CD4-positive, alpha-beta T cell treated with Interleukin-15 for 1 hour (primary cell): ENCODE measurements at regions not wholly inside any gene's neighbourhood (a gene's known extent, or its start where the extent isn't known, plus 50 kb on each side); places are given as distances from the start of the nearest gene placed in this dataset.

Experiments
- DNase-seq: peaks from one replicate; pipeline ENCODE4 v3.0.0-alpha.2; 2020

GRCh38 chr22:49519117-49519737 lies 308.4 kb downstream of the BRD1 start:
- DNase-seq: no peak

- no peak for DNase-seq
Measured at GRCh38 chr22:49518436-49518970, 309.2 kb downstream of the BRD1 start.

GRCh38 chr22:49517667-49518185 lies 309.9 kb downstream of the BRD1 start:
- DNase-seq: no peak

GRCh38 chr22:49517211-49517610 lies 310.5 kb downstream of the BRD1 start:
- no peak for DNase-seq

- no peak for DNase-seq
Measured at GRCh38 chr22:49515475-49515874, 312.2 kb downstream of the BRD1 start.

- DNase-seq: no peak
Measured at GRCh38 chr22:49514641-49515040, 313.0 kb downstream of the BRD1 start.

GRCh38 chr22:49514211-49514610 lies 313.5 kb downstream of the BRD1 start:
- no peak for DNase-seq

- DNase-seq: no peak
Measured at GRCh38 chr22:49513358-49513851, 314.3 kb downstream of the BRD1 start.

- no peak for DNase-seq
Measured at GRCh38 chr22:49512487-49513165, 315.0 kb downstream of the BRD1 start.

GRCh38 chr22:49511393-49512189 lies 316.1 kb downstream of the BRD1 start:
- peak; percentile 39 for DNase-seq

- no peak for DNase-seq
Measured at GRCh38 chr22:49510718-49511117, 317.0 kb downstream of the BRD1 start.

- no peak for DNase-seq
Measured at GRCh38 chr22:49509016-49509415, 318.7 kb downstream of the BRD1 start.

GRCh38 chr22:49508561-49508960 lies 319.1 kb downstream of the BRD1 start:
- no peak for DNase-seq

- DNase-seq: no peak
Measured at GRCh38 chr22:49507607-49508292, 319.9 kb downstream of the BRD1 start.

GRCh38 chr22:49506010-49506400 lies 321.7 kb downstream of the BRD1 start:
- no peak for DNase-seq

- no peak for DNase-seq
Measured at GRCh38 chr22:49505337-49506009, 322.2 kb downstream of the BRD1 start.

GRCh38 chr22:49503896-49504521 lies 323.7 kb downstream of the BRD1 start:
- no peak for DNase-seq

- no peak for DNase-seq
Measured at GRCh38 chr22:49503321-49503720, 324.4 kb downstream of the BRD1 start.

- DNase-seq: no peak
Measured at GRCh38 chr22:49502126-49502826, 325.4 kb downstream of the BRD1 start.

- DNase-seq: no peak
Measured at GRCh38 chr22:49500942-49501395, 326.7 kb downstream of the BRD1 start.

GRCh38 chr22:49500076-49500460 lies 327.6 kb downstream of the BRD1 start:
- no peak for DNase-seq
